ENCODE measurements at regions not wholly inside any gene's neighbourhood (a gene's known extent, or its start where the extent isn't known, plus 50 kb on each side); places are given as distances from the start of the nearest gene placed in this dataset.

GRCh38 chr21:28614791-28615190 lies 377.9 kb downstream of the LTN1 start:
- H3K4me3 Mint-ChIP-seq, result no peak overlapping the region
- no peaks in the 10 kb centered on the region for H3K9me3 Mint-ChIP-seq (ENCODE audit: insufficient read depth)
- TF ChIP-seq, protein P1, sequence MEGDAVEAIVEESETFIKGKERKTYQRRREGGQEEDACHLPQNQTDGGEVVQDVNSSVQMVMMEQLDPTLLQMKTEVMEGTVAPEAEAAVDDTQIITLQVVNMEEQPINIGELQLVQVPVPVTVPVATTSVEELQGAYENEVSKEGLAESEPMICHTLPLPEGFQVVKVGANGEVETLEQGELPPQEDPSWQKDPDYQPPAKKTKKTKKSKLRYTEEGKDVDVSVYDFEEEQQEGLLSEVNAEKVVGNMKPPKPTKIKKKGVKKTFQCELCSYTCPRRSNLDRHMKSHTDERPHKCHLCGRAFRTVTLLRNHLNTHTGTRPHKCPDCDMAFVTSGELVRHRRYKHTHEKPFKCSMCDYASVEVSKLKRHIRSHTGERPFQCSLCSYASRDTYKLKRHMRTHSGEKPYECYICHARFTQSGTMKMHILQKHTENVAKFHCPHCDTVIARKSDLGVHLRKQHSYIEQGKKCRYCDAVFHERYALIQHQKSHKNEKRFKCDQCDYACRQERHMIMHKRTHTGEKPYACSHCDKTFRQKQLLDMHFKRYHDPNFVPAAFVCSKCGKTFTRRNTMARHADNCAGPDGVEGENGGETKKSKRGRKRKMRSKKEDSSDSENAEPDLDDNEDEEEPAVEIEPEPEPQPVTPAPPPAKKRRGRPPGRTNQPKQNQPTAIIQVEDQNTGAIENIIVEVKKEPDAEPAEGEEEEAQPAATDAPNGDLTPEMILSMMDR (IDR thresholded peaks at IDR 0.05), result no peak
- TF ChIP-seq EZH2 (IDR thresholded peaks at IDR 0.05; ENCODE audit: borderline replicate concordance, insufficient read depth, low read depth, low read length, poor library complexity, severe bottlenecking), result no peak

GRCh38 chr21:28608646-28609045 lies 384.0 kb downstream of the LTN1 start:
- H4K20me1 ChIP-seq (ENCODE audit: control insufficient read depth, insufficient read depth, low read length, poor library complexity, severe bottlenecking), result no peaks in the 10 kb centered on the region
- Mint-ChIP-seq H3K27me3 (no peaks in the 10 kb centered on the region), H3K4me3 (no peak overlapping the region), H3K9me3 (ENCODE audit: insufficient read depth) (no peaks in the 10 kb centered on the region), H3K27ac (no peak overlapping the region), H3K4me1 (peaks cover 29% of the 10 kb centered on the region)
- no peak overlapping the region for H3K27ac ChIP-seq (ENCODE audit: low read length in 2 of 2)
- H3K9ac ChIP-seq (ENCODE audit: low read length), result no peak overlapping the region
- H3K4me1 ChIP-seq (ENCODE audit: control insufficient read depth in 2 of 2, insufficient read depth in 2 of 2, low read length in 2 of 2), result peaks cover 12 to 15% of the 10 kb centered on the region in 2 donors
- no peaks in the 10 kb centered on the region for H3K79me2 ChIP-seq (ENCODE audit: control insufficient read depth, insufficient read depth, low read length)
- no peak overlapping the region for H2AFZ ChIP-seq (ENCODE audit: insufficient read depth, low read depth, low read length, poor library complexity, severe bottlenecking)
- no peak overlapping the region for H3K4me3 ChIP-seq (ENCODE audit: control extremely low read depth in 1 of 5, extremely low read depth in 1 of 5, insufficient read depth in 1 of 5, low read depth in 2 of 5, low read length in 4 of 5)
- H3K36me3 ChIP-seq (replicated peaks in 1 of 2; ENCODE audit: control extremely low read depth in 1 of 2, control insufficient read depth in 1 of 2, extremely low read depth in 1 of 2, insufficient read depth in 2 of 2, low read length in 1 of 2), result no peaks in the 10 kb centered on the region
- H3K9me3 ChIP-seq (ENCODE audit: control extremely low read depth in 1 of 3, control insufficient read depth in 2 of 3, insufficient read depth in 1 of 3, low read length in 2 of 3), result peaks cover 0 to 6% (median 0%) of the 10 kb centered on the region in 3 donors
- no peaks in the 10 kb centered on the region for H3K27me3 ChIP-seq (replicated peaks in 1 of 4; ENCODE audit: control extremely low read depth in 1 of 4, control insufficient read depth in 3 of 4, insufficient read depth in 4 of 4, low read length in 3 of 4)
- intact Hi-C loops (cut with micrococcal nuclease), result no loop called here
- ChIA-PET CTCF (no interaction called here), POLR2A (no interaction called here)
- no peak for ATAC-seq (ENCODE audit: low read depth)
- H3K4me2 ChIP-seq (replicated peaks; ENCODE audit: low read depth, low read length, poor library complexity, severe bottlenecking), result no peak overlapping the region
- WGBS (ENCODE audit: insufficient coverage), result 77% methylated on average over 5 of the region's 5 CpGs
- TF ChIP-seq EZH2 (IDR thresholded peaks at IDR 0.05; ENCODE audit: borderline replicate concordance, insufficient read depth, low read depth, low read length, poor library complexity, severe bottlenecking), result no peak
- TF ChIP-seq, protein P1 (IDR thresholded peaks at IDR 0.05), result no peak
- DNase-seq, result no peak

More at GRCh38 chr21:28614791-28615190, 377.9 kb downstream of the LTN1 start:
- no peaks in the 10 kb centered on the region for H3K27me3 Mint-ChIP-seq
- H2AFZ ChIP-seq (ENCODE audit: insufficient read depth, low read depth, low read length, poor library complexity, severe bottlenecking), result no peak overlapping the region
- no peaks in the 10 kb centered on the region for H3K27me3 ChIP-seq (replicated peaks in 1 of 4; ENCODE audit: control extremely low read depth in 1 of 4, control insufficient read depth in 3 of 4, insufficient read depth in 4 of 4, low read length in 3 of 4)
- H3K9me3 ChIP-seq (ENCODE audit: control extremely low read depth in 1 of 3, control insufficient read depth in 2 of 3, insufficient read depth in 1 of 3, low read length in 2 of 3), result no peaks in the 10 kb centered on the region
- CTCF ChIA-PET, result no interaction called here
- H4K20me1 ChIP-seq (ENCODE audit: control insufficient read depth, insufficient read depth, low read length, poor library complexity, severe bottlenecking), result no peaks in the 10 kb centered on the region
- no peak overlapping the region for H3K9ac ChIP-seq (ENCODE audit: low read length)
- ATAC-seq (ENCODE audit: low read depth) (no peak), DNase-seq (no peak)
- H3K4me1 ChIP-seq (ENCODE audit: control insufficient read depth in 2 of 2, insufficient read depth in 2 of 2, low read length in 2 of 2), result peaks cover 0 to 9% of the 10 kb centered on the region in 2 donors
- no peaks in the 10 kb centered on the region for H3K79me2 ChIP-seq (ENCODE audit: control insufficient read depth, insufficient read depth, low read length)
- H3K4me1 Mint-ChIP-seq, result peaks cover 3% of the 10 kb centered on the region
- no peak overlapping the region for H3K4me3 ChIP-seq (ENCODE audit: control extremely low read depth in 1 of 5, extremely low read depth in 1 of 5, insufficient read depth in 1 of 5, low read depth in 2 of 5, low read length in 4 of 5)
- intact Hi-C loops (cut with micrococcal nuclease), result no loop called here
- H3K27ac Mint-ChIP-seq, result no peak overlapping the region
- H3K36me3 ChIP-seq (replicated peaks in 1 of 2; ENCODE audit: control extremely low read depth in 1 of 2, control insufficient read depth in 1 of 2, extremely low read depth in 1 of 2, insufficient read depth in 2 of 2, low read length in 1 of 2), result no peaks in the 10 kb centered on the region
- no peak overlapping the region for H3K4me2 ChIP-seq (replicated peaks; ENCODE audit: low read depth, low read length, poor library complexity, severe bottlenecking)
- no peak overlapping the region for H3K27ac ChIP-seq (ENCODE audit: low read length in 2 of 2)
- 80% methylated on average over 1 of the region's 2 CpGs for whole genome bisulfite sequencing (ENCODE audit: insufficient coverage)
- POLR2A ChIA-PET, result no interaction called here
